ENCODE measurements at regions not wholly inside any gene's neighbourhood (a gene's known extent, or its start where the extent isn't known, plus 50 kb on each side); places are given as distances from the start of the nearest gene placed in this dataset.

DNA sequence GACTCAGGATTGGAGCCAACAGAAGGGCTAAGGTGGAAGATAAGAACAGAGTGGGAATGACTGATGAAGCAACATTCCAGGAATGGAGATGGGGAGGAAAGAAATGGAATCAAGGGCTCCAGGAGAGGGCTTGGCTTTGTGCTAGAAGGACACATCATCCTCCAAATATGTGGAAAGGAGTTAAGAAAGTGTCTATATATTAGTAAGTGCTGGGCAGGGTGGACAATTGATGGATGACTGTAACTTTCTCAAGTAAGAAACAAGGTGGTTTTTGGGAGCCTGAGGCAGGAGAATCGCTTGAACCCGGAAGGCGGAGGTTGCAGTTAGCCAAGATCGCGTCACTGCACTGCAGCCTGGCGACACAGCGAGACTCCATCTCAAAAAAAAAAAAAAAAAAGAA lies 71.6 kb upstream of the NFKB1 start:
- H3K27ac Mint-ChIP-seq, result no peak overlapping the region
- no peak overlapping the region for H3K4me3 Mint-ChIP-seq

GRCh38 chr4:102430461-102430910 lies 70.7 kb upstream of the NFKB1 start:
- no peaks in the 10 kb centered on the region for H3K9me3 Mint-ChIP-seq (ENCODE audit: low read depth)
- peak overlapping the region; percentile 74 for H3K27ac Mint-ChIP-seq
- H3K27me3 Mint-ChIP-seq, result no peaks in the 10 kb centered on the region
- H3K4me1 Mint-ChIP-seq (ENCODE audit: low read depth), result peaks cover 6% of the 10 kb centered on the region
- H3K4me3 Mint-ChIP-seq, result peak overlapping the region; percentile 89
- H3K36me3 Mint-ChIP-seq, result no peaks in the 10 kb centered on the region

More for the DNA sequence above, 71.6 kb upstream of the NFKB1 start:
- Mint-ChIP-seq H3K9me3 (ENCODE audit: low read depth) (no peaks in the 10 kb centered on the region), H3K36me3 (no peaks in the 10 kb centered on the region), H3K27me3 (no peaks in the 10 kb centered on the region), H3K4me1 (ENCODE audit: low read depth) (peaks cover 6% of the 10 kb centered on the region)

- no peaks in the 10 kb centered on the region for H3K9me3 Mint-ChIP-seq (ENCODE audit: low read depth)
- peak overlapping the region; percentile 89 for H3K4me3 Mint-ChIP-seq
- H3K27me3 Mint-ChIP-seq, result no peaks in the 10 kb centered on the region
- peaks cover 6% of the 10 kb centered on the region for H3K4me1 Mint-ChIP-seq (ENCODE audit: low read depth)
- no peaks in the 10 kb centered on the region for H3K36me3 Mint-ChIP-seq
- no peak overlapping the region for H3K27ac Mint-ChIP-seq
These were observed 69.6 kb upstream of the NFKB1 start for GRCh38 chr4:102431608-102431961.

DNA sequence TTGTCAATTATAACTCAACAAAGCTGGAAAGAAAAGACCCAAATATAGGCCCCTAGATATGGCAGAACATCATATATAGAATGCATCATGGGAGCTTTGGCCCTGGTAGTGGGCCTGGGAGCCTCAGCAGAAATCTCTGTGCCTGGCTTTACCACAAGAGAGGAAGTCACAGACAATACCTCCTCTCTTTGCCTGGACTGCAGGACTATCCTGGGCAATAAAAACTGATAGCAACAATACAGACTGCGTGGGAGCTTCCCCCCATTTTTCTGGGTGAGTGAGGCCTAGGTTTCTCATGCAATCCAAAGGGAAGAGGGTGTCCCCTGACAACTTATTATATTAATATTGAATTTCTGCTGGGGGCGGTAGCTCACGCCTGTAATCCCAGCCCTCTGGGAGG lies 64.0 kb upstream of the NFKB1 start:
- H3K27ac Mint-ChIP-seq, result no peak overlapping the region
- no peak overlapping the region for H3K4me3 Mint-ChIP-seq
- no peaks in the 10 kb centered on the region for H3K36me3 Mint-ChIP-seq
- H3K9me3 Mint-ChIP-seq (ENCODE audit: low read depth), result no peaks in the 10 kb centered on the region
- H3K4me1 Mint-ChIP-seq (ENCODE audit: low read depth), result no peaks in the 10 kb centered on the region
- no peaks in the 10 kb centered on the region for H3K27me3 Mint-ChIP-seq

DNA sequence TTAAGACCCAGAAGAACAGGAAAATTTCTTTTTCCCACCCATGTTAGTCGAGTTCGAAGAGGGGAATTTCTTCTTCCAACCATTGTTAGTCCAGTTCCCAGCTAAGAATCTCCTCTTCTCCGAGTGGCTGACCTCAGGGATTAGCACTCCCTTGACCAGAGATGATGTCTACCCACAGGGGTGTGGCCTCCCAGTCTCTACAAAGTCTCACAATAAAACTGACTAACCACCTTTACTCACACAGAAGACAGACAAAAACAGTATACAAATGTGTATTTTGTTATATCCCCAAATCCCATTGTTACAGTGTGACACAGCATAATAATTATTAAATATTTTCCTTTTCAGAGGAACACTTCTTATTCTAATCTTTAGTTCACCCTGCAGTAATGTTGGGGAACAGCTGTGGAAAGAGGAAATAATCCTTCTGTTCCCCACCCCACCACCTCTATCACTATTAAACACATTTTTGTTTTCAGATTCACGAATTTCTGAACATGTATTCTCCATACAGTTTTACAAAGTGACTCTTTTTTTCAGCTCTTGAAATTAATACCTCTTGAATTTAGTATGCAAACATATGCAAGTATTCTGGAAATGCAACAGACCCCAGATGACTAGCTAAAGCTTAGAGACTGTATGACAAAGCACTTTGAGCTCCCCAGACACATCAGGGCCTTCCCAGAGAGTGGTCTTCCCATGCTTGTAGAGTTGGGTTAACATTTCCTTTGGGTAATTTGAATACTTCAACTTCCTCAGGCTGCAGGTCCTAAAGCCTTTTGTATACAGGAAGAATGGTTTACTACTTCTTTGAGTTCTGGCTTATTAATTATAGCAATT lies 62.5 kb upstream of the NFKB1 start:
- Mint-ChIP-seq H3K4me1 (ENCODE audit: low read depth) (no peaks in the 10 kb centered on the region), H3K9me3 (ENCODE audit: low read depth) (no peaks in the 10 kb centered on the region), H3K4me3 (no peak overlapping the region), H3K27me3 (no peaks in the 10 kb centered on the region), H3K27ac (no peak overlapping the region), H3K36me3 (no peaks in the 10 kb centered on the region)

DNA sequence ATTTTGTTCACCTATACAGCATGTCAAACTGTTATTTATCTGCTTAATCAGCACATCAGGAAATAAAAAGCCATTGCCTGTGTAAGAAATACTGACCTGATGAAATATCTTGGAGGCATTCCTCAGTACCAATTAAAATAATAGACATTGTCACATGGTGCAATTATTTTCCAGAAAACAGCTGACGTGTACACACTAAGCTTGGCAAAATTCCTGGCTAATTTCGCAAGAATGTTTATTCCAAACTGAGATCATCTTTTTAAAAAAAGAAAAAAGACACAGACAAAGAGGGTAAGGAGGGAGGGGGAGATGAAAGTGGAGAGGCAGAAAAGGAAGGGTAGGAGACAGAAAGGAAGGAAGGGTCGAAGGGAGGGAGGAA lies 61.9 kb upstream of the NFKB1 start:
- Mint-ChIP-seq H3K4me3 (no peak overlapping the region), H3K36me3 (no peaks in the 10 kb centered on the region), H3K9me3 (ENCODE audit: low read depth) (no peaks in the 10 kb centered on the region), H3K4me1 (ENCODE audit: low read depth) (no peaks in the 10 kb centered on the region), H3K27me3 (no peaks in the 10 kb centered on the region), H3K27ac (no peak overlapping the region)

DNA sequence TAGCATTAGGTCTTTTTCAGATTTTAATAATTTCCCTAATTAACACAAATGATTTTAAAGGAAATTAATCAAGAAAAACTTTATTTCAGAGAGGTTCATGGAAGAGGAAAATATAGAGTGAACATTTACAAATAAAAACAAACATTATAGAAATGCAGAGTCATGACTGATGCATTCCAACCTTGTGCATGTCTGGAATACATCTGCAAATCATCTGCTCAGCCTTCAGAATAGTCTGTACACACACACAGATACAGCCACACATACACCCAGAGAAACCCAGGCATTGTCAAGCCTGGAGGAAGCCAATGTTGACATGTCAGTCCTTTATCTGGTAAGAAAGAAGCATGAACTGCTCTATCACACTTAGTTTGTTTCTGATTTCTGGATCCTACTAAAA lies 61.3 kb upstream of the NFKB1 start:
- Mint-ChIP-seq H3K4me1 (ENCODE audit: low read depth) (no peaks in the 10 kb centered on the region), H3K27me3 (no peaks in the 10 kb centered on the region), H3K4me3 (no peak overlapping the region), H3K9me3 (ENCODE audit: low read depth) (no peaks in the 10 kb centered on the region), H3K36me3 (no peaks in the 10 kb centered on the region), H3K27ac (no peak overlapping the region)

DNA sequence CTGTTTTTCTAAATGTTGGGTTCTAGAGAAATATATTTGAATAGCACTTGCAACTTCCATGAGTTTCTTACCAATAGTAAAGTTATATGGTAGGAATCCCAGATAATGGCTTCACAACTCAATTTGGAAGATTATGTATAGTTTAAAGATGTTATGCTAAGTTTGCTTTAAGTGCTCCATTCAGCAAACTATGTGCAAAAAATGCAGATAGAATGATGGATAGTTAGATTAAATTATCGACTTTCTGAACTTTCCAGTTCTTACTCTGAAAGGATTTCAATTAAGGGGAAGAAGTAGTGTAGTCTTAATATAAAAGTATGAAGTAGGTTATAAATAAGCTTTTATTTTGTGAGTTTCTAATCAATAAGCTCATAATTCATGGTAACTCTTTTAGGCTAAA lies 60.7 kb upstream of the NFKB1 start:
- Mint-ChIP-seq H3K36me3 (no peaks in the 10 kb centered on the region), H3K9me3 (ENCODE audit: low read depth) (no peaks in the 10 kb centered on the region), H3K27ac (no peak overlapping the region), H3K4me3 (no peak overlapping the region), H3K4me1 (ENCODE audit: low read depth) (no peaks in the 10 kb centered on the region), H3K27me3 (no peaks in the 10 kb centered on the region)

DNA sequence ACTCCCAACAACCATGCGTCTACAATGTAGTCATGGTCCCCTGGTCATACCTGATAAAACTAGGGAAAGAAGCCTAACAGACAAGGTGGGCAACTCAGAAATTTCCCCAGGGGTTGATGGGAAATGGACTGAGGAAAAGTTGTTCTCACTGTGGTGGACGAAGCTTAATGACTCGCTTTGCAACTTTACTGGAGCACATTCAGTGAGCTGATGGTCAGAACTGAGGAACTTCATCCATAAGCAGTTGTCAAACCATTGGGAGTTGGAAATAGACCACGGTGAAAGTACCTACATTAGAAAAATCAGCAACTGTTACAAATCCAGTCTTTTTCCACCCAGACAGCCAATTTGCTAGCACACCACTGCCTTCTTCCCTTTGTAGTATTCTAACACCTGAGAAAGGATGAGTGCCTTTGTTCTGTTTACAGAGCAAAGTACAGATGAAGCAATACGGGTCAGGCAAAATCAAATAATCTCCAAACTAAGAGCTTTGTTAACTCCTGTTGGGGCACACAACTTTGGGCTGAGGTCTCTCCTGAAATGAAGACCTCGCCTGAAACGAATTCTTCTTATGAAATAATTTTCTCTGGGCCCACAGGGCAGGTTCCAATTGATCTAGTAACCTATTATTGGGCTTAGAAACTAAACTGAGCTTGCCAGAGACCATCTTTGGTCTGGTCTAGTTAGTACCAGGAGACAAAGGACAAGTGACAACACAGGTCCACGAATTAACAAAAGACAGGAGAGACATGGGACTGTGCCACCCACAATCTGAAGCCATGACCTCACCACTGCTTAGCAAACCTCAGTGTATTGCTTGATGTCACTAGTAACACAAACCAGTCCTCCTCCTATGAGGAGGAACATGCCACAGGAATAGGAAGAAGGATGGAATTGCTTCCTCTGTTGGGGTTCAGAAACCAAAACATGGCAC lies 58.9 kb upstream of the NFKB1 start:
- no peaks in the 10 kb centered on the region for H3K9me3 Mint-ChIP-seq (ENCODE audit: low read depth)
- no peak overlapping the region for H3K4me3 Mint-ChIP-seq
- H3K27me3 Mint-ChIP-seq, result no peaks in the 10 kb centered on the region
- peaks cover 3% of the 10 kb centered on the region for H3K4me1 Mint-ChIP-seq (ENCODE audit: low read depth)
- H3K36me3 Mint-ChIP-seq, result no peaks in the 10 kb centered on the region
- no peak overlapping the region for H3K27ac Mint-ChIP-seq

DNA sequence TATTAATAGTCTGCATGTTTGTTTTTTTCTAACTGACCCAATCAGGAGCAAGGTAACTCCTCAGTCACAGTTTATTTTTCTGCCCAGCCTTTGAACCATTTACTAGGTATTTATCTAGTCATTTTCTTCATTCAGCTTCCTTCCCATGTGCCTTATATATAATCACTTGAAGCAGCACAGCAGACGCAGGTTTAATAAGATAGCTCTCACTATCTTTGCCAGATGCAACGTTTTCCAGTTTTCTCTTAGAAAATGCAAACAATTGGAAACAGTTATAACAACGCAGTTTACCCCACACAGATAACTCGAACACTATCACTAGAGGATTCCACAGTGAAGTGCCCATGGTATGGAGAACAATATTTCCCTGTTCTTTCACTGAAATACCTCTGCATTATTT lies 56.4 kb upstream of the NFKB1 start:
- Mint-ChIP-seq H3K27me3 (no peaks in the 10 kb centered on the region), H3K36me3 (no peaks in the 10 kb centered on the region), H3K4me1 (ENCODE audit: low read depth) (peaks cover 7% of the 10 kb centered on the region), H3K27ac (no peak overlapping the region), H3K9me3 (ENCODE audit: low read depth) (no peaks in the 10 kb centered on the region), H3K4me3 (no peak overlapping the region)

GRCh38 chr4:102445213-102445612 lies 55.9 kb upstream of the NFKB1 start:
- H3K4me3 Mint-ChIP-seq, result no peak overlapping the region
- H3K9me3 Mint-ChIP-seq (ENCODE audit: low read depth), result no peaks in the 10 kb centered on the region
- H3K27me3 Mint-ChIP-seq, result no peaks in the 10 kb centered on the region
- H3K36me3 Mint-ChIP-seq, result no peaks in the 10 kb centered on the region
- H3K27ac Mint-ChIP-seq, result no peak overlapping the region
- H3K4me1 Mint-ChIP-seq (ENCODE audit: low read depth), result peaks cover 11% of the 10 kb centered on the region

DNA sequence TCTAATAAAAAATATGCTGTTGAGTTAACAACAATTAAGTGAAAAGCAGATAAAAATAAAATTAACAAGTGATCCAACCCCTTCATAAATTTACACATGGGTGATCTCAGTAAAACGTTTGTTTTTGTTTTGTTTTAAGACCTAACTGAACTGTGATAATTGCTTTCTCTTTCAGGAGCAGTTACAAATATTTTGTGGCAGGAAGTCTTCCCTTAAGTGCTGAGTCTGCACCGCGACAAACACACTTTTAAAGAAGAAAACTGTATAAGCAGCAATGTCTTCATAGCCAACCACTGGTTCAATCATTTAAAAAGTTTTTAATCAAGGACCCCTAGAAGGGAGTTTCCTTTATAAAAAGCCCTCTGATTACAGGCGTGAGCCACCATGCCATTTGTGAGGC lies 53.7 kb upstream of the NFKB1 start:
- Mint-ChIP-seq H3K4me3 (no peak overlapping the region), H3K4me1 (ENCODE audit: low read depth) (peaks cover 22% of the 10 kb centered on the region), H3K9me3 (ENCODE audit: low read depth) (no peaks in the 10 kb centered on the region), H3K36me3 (no peaks in the 10 kb centered on the region), H3K27ac (no peak overlapping the region), H3K27me3 (no peaks in the 10 kb centered on the region)

- no peaks in the 10 kb centered on the region for H3K27me3 Mint-ChIP-seq
- H3K27ac Mint-ChIP-seq, result no peak overlapping the region
- H3K36me3 Mint-ChIP-seq, result no peaks in the 10 kb centered on the region
- peaks cover 31% of the 10 kb centered on the region for H3K4me1 Mint-ChIP-seq (ENCODE audit: low read depth)
- H3K4me3 Mint-ChIP-seq, result no peak overlapping the region
- H3K9me3 Mint-ChIP-seq (ENCODE audit: low read depth), result no peaks in the 10 kb centered on the region
These were observed 51.3 kb upstream of the NFKB1 start for GRCh38 chr4:102449751-102450352.

DNA sequence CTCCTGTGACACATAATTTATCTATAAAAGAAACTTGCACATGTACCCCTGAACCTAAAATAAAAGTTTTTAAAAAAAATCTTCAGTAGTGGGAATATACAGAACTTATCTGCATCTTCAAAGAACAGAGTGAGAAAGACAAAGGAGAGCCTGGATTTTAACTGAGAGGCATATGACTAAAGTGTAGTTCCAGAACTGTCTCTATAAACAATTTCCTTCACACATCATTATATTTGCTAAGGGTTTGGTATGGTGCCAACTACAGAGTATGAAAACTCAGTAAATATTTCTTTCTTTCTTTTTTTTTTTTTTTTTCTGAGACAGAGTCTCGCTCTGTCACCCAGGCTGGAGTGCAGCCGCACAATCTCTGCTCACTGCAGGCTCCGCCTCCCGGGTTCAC lies 49.9 kb upstream of the NFKB1 start:
- Mint-ChIP-seq H3K36me3 (no peaks in the 10 kb centered on the region), H3K27ac (no peak overlapping the region), H3K4me3 (no peak overlapping the region), H3K9me3 (ENCODE audit: low read depth) (no peaks in the 10 kb centered on the region), H3K27me3 (no peaks in the 10 kb centered on the region), H3K4me1 (ENCODE audit: low read depth) (peaks cover 31% of the 10 kb centered on the region)

All from activated naive CD8-positive, alpha-beta T cell (primary cell).